GM19372 (cell line): ENCODE measurements at regions not wholly inside any gene's neighbourhood (a gene's known extent, or its start where the extent isn't known, plus 50 kb on each side); places are given as distances from the start of the nearest gene placed in this dataset.
"Not testable (repeated sequence)": the region's sequence is repeated elsewhere in the genome, so short reads cannot be mapped to it uniquely, and the experiment has no call there.

Experiments used
- ATAC-seq: cut with Tn5 transposase; IDR thresholded peaks from one replicate; pipeline ENCODE4 v1.9.1; 2021; ENCODE audit warnings: mild to moderate bottlenecking, low read depth, moderate library complexity; ENCODE audit not compliant: unreplicated experiment

- ATAC-seq: no peak
These were observed 90.0 kb upstream of the MDM1 start for GRCh38 chr12:68422159-68422558.

GRCh38 chr12:68422956-68423574 lies 90.9 kb upstream of the MDM1 start:
- no peak for ATAC-seq

GRCh38 chr12:68425998-68426397 lies 93.8 kb upstream of the MDM1 start:
- no peak for ATAC-seq

- no peak for ATAC-seq
These were observed 96.0 kb upstream of the MDM1 start for GRCh38 chr12:68428211-68428610.

- ATAC-seq: no peak
These were observed 96.8 kb upstream of the MDM1 start for GRCh38 chr12:68428724-68429501.

GRCh38 chr12:68429696-68430095 lies 97.5 kb upstream of the MDM1 start:
- ATAC-seq: no peak

GRCh38 chr12:68431786-68432185 lies 99.6 kb upstream of the MDM1 start:
- no peak for ATAC-seq

GRCh38 chr12:68432622-68433021 lies 100.5 kb upstream of the MDM1 start:
- no peak for ATAC-seq

GRCh38 chr12:68434391-68435298 lies 102.5 kb upstream of the MDM1 start:
- no peak for ATAC-seq

- ATAC-seq: no peak
These were observed 103.1 kb upstream of the MDM1 start for GRCh38 chr12:68435299-68435637.

GRCh38 chr12:68435816-68436215 lies 103.7 kb upstream of the MDM1 start:
- ATAC-seq: no peak

GRCh38 chr12:68438601-68439000 lies 106.4 kb upstream of the MDM1 start:
- no peak for ATAC-seq

GRCh38 chr12:68439368-68440045 lies 107.3 kb upstream of the MDM1 start:
- ATAC-seq: no peak

GRCh38 chr12:68440068-68440581 lies 108.0 kb upstream of the MDM1 start:
- no peak for ATAC-seq

- no peak for ATAC-seq
These were observed 109.0 kb upstream of the MDM1 start for GRCh38 chr12:68441167-68441566.

GRCh38 chr12:68442353-68442972 lies 110.3 kb upstream of the MDM1 start:
- not testable (repeated sequence) for ATAC-seq

GRCh38 chr12:68443695-68444094 lies 111.5 kb upstream of the MDM1 start:
- not testable (repeated sequence) for ATAC-seq

- no peak for ATAC-seq
These were observed 113.7 kb upstream of the MDM1 start for GRCh38 chr12:68445824-68446223.

- ATAC-seq: no peak
These were observed 114.2 kb upstream of the MDM1 start for GRCh38 chr12:68446384-68446783.
